Natural killer cell (primary cell): ENCODE measurements at regions not wholly inside any gene's neighbourhood (a gene's known extent, or its start where the extent isn't known, plus 50 kb on each side); places are given as distances from the start of the nearest gene placed in this dataset.

Source experiments
- ATAC-seq, 3 donors: fragments of 150-1000 bp in 2 of 3; fragments of 200-7000 bp in 1 of 3; cut with Tn5 transposase; 1 replicate in 1 of 3; 2 replicates in 2 of 3; pipeline ENCODE4 v1.10.0; 2021; ENCODE audit warnings: mild to moderate bottlenecking in 2 of 3, moderate library complexity in 2 of 3
- DNase-seq, 2 donors: peaks; one replicate each; pipeline versions ENCODE4 v3.0.0 to v3.0.0-alpha.2; 2013 to 2021; ENCODE audit warnings: mixed read lengths in 1 of 2
- H3K27ac ChIP-seq: one replicate; pipeline ENCODE4 v1.5.1; 2013; ENCODE audit warnings: mild to moderate bottlenecking, low read length
- H3K27me3 ChIP-seq: one replicate; pipeline ENCODE4 v1.6.1; 2013; ENCODE audit warnings: low read length; ENCODE audit not compliant: control insufficient read depth, insufficient read depth
- H3K36me3 ChIP-seq: one replicate; pipeline ENCODE4 v1.6.1; 2013; ENCODE audit warnings: low read length; ENCODE audit not compliant: control insufficient read depth, insufficient read depth
- H3K4me1 ChIP-seq: one replicate; pipeline ENCODE4 v1.6.1; 2013; ENCODE audit warnings: low read length; ENCODE audit not compliant: control insufficient read depth, insufficient read depth
- H3K4me3 ChIP-seq: one replicate; pipeline ENCODE4 v1.5.1; 2013; ENCODE audit warnings: low read length
- H3K9me3 ChIP-seq: one replicate; pipeline ENCODE4 v1.6.1; 2013; ENCODE audit warnings: low read length; ENCODE audit not compliant: control insufficient read depth, insufficient read depth
- H3K27ac Mint-ChIP-seq, 2 donors: one replicate each; pipeline ENCODE4 v1.8.0; 2022; ENCODE audit warnings: mild to moderate bottlenecking in 2 of 2, mixed read lengths in 2 of 2, moderate library complexity in 1 of 2
- H3K27me3 Mint-ChIP-seq, 2 donors: one replicate each; pipeline ENCODE4 v1.8.0; 2022; ENCODE audit warnings: low read depth in 2 of 2, mixed read lengths in 2 of 2
- H3K36me3 Mint-ChIP-seq: one replicate; pipeline ENCODE4 v1.8.0; 2022; ENCODE audit warnings: mixed read lengths
- H3K4me1 Mint-ChIP-seq, 2 donors: one replicate each; pipeline ENCODE4 v1.8.0; 2022; ENCODE audit warnings: mixed read lengths in 2 of 2
- H3K4me3 Mint-ChIP-seq: one replicate; pipeline ENCODE4 v1.8.0; 2022; ENCODE audit warnings: mild to moderate bottlenecking, moderate library complexity, mixed read lengths
- H3K9me3 Mint-ChIP-seq, 2 donors: one replicate each; pipeline ENCODE4 v1.8.0; 2022; ENCODE audit warnings: mixed read lengths in 2 of 2
- WGBS: methylation state at CpG from one replicate; pipeline ENCODE4 v1.1.7; 2013; ENCODE audit warnings: missing lambda C conversion rate; ENCODE audit not compliant: insufficient coverage; 5-methylcytosine and 5-hydroxymethylcytosine counted together
- intact Hi-C: fragments of 100-400 bp; cut with micrococcal nuclease; formaldehyde crosslinking; loops from one replicate; pipeline ENCODE4 v1.14.2; 2022
- TF ChIP-seq, protein P1 (sequence below): fragments of 200-600 bp; IDR thresholded peaks from one replicate; pipeline ENCODE4 v1.8.0; 2022; ENCODE audit warnings: antibody characterized with exemption

DNA sequence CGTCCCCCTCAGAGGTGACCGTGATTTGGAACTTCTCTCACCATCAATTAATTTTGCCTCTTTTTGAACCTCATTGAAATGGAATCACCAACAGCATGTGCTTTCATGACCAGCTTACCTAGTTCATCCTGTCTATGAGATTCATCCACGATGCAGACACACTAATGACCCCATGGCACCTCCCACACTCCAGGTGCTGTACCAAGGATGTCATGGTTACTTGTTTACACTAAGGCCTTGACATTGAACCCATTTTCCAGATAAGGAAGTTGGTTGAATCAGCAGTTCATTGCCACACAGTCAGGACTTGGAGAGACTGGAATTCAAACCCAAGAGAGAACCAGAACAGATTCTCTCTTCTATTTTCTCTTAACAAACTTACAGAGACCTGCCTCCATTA, 139.0 kb downstream of the ZFP36L2 start:
- ATAC-seq (no peak), DNase-seq (no peak)
- H3K27me3 Mint-ChIP-seq: no peaks in the 10 kb centered on the region
- Histone ChIP-seq H3K36me3 (no peaks in the 10 kb centered on the region), H3K27ac (no peak overlapping the region), H3K4me1 (peaks cover 38% of the 10 kb centered on the region), H3K27me3 (no peaks in the 10 kb centered on the region), H3K9me3 (no peaks in the 10 kb centered on the region), H3K4me3 (no peak overlapping the region)
- TF ChIP-seq, protein P1, sequence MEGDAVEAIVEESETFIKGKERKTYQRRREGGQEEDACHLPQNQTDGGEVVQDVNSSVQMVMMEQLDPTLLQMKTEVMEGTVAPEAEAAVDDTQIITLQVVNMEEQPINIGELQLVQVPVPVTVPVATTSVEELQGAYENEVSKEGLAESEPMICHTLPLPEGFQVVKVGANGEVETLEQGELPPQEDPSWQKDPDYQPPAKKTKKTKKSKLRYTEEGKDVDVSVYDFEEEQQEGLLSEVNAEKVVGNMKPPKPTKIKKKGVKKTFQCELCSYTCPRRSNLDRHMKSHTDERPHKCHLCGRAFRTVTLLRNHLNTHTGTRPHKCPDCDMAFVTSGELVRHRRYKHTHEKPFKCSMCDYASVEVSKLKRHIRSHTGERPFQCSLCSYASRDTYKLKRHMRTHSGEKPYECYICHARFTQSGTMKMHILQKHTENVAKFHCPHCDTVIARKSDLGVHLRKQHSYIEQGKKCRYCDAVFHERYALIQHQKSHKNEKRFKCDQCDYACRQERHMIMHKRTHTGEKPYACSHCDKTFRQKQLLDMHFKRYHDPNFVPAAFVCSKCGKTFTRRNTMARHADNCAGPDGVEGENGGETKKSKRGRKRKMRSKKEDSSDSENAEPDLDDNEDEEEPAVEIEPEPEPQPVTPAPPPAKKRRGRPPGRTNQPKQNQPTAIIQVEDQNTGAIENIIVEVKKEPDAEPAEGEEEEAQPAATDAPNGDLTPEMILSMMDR: no peak
- WGBS: 90% methylated on average over 3 of the region's 3 CpGs
- peaks cover 2 to 4% of the 10 kb centered on the region in 2 donors for H3K9me3 Mint-ChIP-seq
- peaks cover 21 to 41% of the 10 kb centered on the region in 2 donors for H3K4me1 Mint-ChIP-seq
- intact Hi-C loops: no loop called here
- no peak overlapping the region for H3K4me3 Mint-ChIP-seq
- H3K27ac Mint-ChIP-seq: no peak overlapping the region
- peaks cover 11% of the 10 kb centered on the region for H3K36me3 Mint-ChIP-seq

DNA sequence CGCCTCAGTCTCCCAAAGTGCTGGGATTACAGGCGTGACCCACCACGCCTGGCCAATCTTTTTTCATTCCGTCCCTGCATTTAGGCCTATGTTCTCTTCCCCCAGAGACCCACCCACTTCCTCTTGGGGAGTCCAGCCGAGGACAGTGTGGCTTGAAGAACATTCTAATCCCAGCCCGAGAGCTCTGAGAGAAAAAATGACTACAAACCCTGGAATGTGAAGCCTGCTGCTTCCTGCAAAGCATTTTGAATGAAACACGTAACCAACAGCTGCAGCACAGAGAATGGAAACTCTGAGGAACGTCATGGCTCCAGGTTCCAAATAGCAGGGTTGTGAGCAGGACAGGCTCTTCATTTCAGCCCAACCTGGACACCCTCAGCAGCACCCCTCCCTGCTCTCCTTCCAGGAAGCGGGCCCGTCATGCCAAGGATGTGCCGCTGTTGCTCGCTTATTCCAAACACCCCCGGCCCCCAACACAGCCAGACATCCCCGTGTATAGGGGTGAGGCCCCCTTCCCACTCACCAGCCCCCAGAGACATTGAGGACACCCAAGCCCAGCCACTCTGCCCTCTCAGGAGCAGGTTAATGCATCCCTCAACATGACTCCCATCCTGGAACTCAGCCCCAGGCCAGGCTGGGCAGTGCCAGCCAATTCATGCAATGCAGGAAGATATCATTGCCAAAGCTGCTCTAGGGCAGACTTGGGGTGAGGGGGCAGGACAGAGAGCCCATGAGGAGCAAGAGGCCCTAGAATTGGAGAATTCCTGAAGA, 139.8 kb downstream of the ZFP36L2 start:
- intact Hi-C loops: no loop called here
- Histone ChIP-seq H3K9me3 (no peaks in the 10 kb centered on the region), H3K36me3 (no peaks in the 10 kb centered on the region), H3K27me3 (no peaks in the 10 kb centered on the region), H3K27ac (no peak overlapping the region), H3K4me1 (peaks cover 38% of the 10 kb centered on the region), H3K4me3 (no peak overlapping the region)
- no peaks in the 10 kb centered on the region for H3K27me3 Mint-ChIP-seq
- DNase-seq (no peak), ATAC-seq (no peak)
- TF ChIP-seq, protein P1: no peak
- 89% methylated on average over 14 of the region's 14 CpGs for WGBS
- H3K9me3 Mint-ChIP-seq: peaks cover 2 to 4% of the 10 kb centered on the region in 2 donors
- peaks cover 21 to 41% of the 10 kb centered on the region in 2 donors for H3K4me1 Mint-ChIP-seq
- no peak overlapping the region for H3K27ac Mint-ChIP-seq
- peaks cover 10% of the 10 kb centered on the region for H3K36me3 Mint-ChIP-seq
- no peak overlapping the region for H3K4me3 Mint-ChIP-seq

DNA sequence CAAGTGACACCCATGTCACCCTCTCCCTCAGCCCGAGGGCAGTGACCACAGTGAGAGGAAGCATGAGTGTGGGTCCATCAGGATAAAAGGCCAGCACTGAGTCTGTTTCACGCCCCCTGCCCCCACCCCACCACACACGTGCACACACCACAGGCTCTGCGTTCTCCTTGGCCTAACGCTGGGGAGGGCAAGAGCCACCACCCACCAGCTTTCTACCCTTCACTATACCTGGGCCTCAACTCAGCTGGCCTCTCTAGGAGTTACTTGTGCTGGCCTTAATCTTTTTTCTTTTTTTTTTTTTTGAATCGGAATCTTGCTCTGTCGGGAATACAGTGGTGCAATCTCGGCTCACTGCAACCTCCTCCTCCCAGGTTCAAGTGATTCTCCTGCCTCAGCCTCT, 140.5 kb downstream of the ZFP36L2 start:
- ATAC-seq (no peak), DNase-seq (no peak)
- H3K27ac ChIP-seq: no peak overlapping the region
- intact Hi-C loops: no loop called here
- Mint-ChIP-seq H3K27me3 (no peaks in the 10 kb centered on the region), H3K9me3 (peaks cover 2 to 4% of the 10 kb centered on the region in 2 donors), H3K4me3 (no peak overlapping the region), H3K27ac (peak overlapping the region; percentile 54 to 81), H3K4me1 (peaks cover 21 to 41% of the 10 kb centered on the region in 2 donors), H3K36me3 (peaks cover 3% of the 10 kb centered on the region)
- WGBS: 62% methylated on average over 8 of the region's 8 CpGs
- no peak overlapping the region for H3K4me3 ChIP-seq
- no peaks in the 10 kb centered on the region for H3K9me3 ChIP-seq
- H3K27me3 ChIP-seq: no peaks in the 10 kb centered on the region
- no peaks in the 10 kb centered on the region for H3K36me3 ChIP-seq
- H3K4me1 ChIP-seq: peaks cover 38% of the 10 kb centered on the region
- TF ChIP-seq, protein P1: no peak

DNA sequence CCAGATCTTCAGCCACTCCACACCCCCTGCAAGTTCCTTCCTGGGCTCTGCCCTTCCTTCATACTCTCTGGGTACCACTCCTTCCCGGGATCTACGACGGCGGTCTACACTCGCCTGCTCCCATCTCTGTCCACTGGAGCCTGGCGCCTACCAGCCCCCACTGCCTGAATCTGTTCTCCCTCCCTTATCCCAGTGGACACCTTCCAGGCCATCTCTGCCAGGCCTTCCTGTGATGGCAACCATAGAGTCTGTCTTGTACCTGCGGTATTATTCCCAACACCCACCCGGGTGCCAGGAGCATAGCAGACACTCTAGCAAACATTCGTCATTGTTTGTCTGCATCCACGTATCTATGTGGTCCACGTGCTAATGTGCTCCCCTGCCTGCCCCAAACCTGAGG, 140.9 kb downstream of the ZFP36L2 start:
- no peaks in the 10 kb centered on the region for H3K27me3 Mint-ChIP-seq
- H3K27ac Mint-ChIP-seq: peak overlapping the region; percentile 54 to 81
- intact Hi-C loops: no loop called here
- H3K4me1 Mint-ChIP-seq: peaks cover 21 to 41% of the 10 kb centered on the region in 2 donors
- H3K9me3 ChIP-seq: no peaks in the 10 kb centered on the region
- H3K4me1 ChIP-seq: peaks cover 38% of the 10 kb centered on the region
- H3K36me3 Mint-ChIP-seq: no peaks in the 10 kb centered on the region
- no peaks in the 10 kb centered on the region for H3K36me3 ChIP-seq
- H3K27me3 ChIP-seq: no peaks in the 10 kb centered on the region
- H3K4me3 Mint-ChIP-seq: peak overlapping the region; percentile 55
- H3K4me3 ChIP-seq: no peak overlapping the region
- ATAC-seq (no peak), DNase-seq (no peak)
- no peaks in the 10 kb centered on the region for H3K9me3 Mint-ChIP-seq
- TF ChIP-seq, protein P1: no peak
- 87% methylated on average over 11 of the region's 11 CpGs for WGBS
- no peak overlapping the region for H3K27ac ChIP-seq
